22Rv1 (cell line): ENCODE measurements at regions not wholly inside any gene's neighbourhood (a gene's known extent, or its start where the extent isn't known, plus 50 kb on each side); places are given as distances from the start of the nearest gene placed in this dataset.
A peak's percentile ranks its signal among the peaks of the same experiment; 100 is the strongest.

Experiments used
- H3K27ac ChIP-seq: fragments of 450-650 bp; 2 replicates; pipeline ENCODE4 v1.5.1; 2017
- CTCF ChIP-seq: fragments of 450-650 bp; IDR thresholded peaks from 2 replicates; pipeline ENCODE4 v1.5.1; 2017; ENCODE audit warnings: mild to moderate bottlenecking
- ZFX ChIP-seq: fragments of 450-650 bp; IDR thresholded peaks from 2 replicates; pipeline ENCODE4 v1.6.1; 2017; ENCODE audit warnings: antibody characterized with exemption, borderline replicate concordance

DNA sequence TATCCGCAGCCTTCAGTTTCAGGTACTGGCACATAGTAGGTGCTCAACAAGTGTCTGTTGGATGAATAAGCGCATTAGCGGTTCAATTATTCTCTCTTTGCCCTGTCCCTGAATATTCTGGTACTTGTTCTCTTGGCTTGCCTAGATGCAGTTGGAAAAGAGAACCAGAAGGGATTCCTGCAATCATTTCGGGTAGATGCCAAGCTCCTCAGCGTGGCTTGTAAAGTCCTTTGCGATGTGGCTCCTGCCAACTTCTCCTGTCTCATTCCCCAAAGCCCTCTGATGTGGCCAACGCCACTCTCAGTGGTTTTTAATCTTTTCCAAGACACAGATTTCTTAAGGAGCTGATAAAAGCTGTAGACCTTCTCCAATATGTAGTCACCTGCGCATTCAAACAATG is 230.3 kb downstream of the SUDS3 start:
- no peak for TF ChIP-seq ZFX
- TF ChIP-seq CTCF = no peak

GRCh38 chr12:118607831-118608230 is 231.5 kb downstream of the SUDS3 start:
- TF ChIP-seq ZFX (no peak), CTCF (no peak)
- no peak overlapping the region for H3K27ac ChIP-seq

More for the DNA sequence above, 230.3 kb downstream of the SUDS3 start:
- H3K27ac ChIP-seq = no peak overlapping the region

DNA sequence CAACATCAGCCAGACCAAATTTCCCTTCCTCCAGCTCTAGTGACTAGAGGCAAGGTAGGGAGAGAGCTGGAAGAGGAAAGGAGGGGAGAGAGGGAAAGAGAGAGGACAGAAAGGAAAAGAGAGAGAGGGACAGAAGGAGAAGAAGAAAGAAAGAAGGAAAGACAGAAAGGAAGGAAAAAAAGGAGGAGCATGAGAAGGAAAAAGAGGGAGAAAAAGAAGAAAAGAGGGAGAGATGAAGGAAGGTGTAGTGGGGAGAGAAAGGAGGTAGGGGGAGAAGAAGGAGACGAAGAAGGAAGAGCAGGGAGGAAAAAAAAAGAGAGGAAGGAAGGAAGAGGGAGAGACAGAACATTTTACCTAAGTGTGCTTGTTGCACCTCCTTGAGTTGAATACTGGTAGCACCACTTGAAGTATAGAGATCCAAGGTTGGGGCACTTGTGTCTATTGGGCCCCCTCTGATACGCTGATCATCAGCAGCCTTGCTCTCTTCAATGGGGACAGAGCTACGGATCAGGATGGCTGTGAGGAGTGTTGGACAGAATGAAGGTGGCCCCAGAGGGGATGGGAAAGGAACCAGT is 232.5 kb downstream of the SUDS3 start:
- no peak overlapping the region for H3K27ac ChIP-seq
- no peak for TF ChIP-seq ZFX
- 0 out of 2 replicates have a peak, but pooled peaks have one; percentile 7 for TF ChIP-seq CTCF

DNA sequence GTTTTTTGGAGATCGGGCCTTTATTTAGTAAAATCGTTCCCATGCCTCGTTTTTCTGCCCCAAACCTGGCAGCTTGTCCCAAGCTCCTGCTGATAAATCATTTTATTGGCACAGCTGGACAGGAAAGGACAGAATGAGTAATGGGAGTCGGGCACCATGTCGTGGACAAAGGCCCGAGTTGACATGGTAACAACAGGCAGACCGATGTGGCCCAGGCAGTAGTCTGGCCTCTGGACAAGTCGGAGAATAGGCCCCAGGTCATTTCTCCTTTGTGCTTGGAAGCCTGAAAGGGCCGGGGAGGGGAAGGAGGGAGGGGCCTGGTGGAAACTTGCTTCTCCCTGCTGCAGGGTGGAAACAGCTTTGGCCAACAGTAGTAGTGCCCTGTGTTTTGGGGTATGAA is 234.9 kb downstream of the SUDS3 start:
- no peak for TF ChIP-seq CTCF
- H3K27ac ChIP-seq = 0 out of 2 replicates have a peak overlapping the region, but pooled peaks have one; percentile 26

- H3K27ac ChIP-seq = no peak overlapping the region
- TF ChIP-seq CTCF (no peak), ZFX (no peak)
Observed at GRCh38 chr12:118611770-118612169, 235.4 kb downstream of the SUDS3 start.

- no peak for TF ChIP-seq CTCF
- no peak for TF ChIP-seq ZFX
- no peak overlapping the region for H3K27ac ChIP-seq
Observed at GRCh38 chr12:118617611-118618450, 241.5 kb downstream of the SUDS3 start.

DNA sequence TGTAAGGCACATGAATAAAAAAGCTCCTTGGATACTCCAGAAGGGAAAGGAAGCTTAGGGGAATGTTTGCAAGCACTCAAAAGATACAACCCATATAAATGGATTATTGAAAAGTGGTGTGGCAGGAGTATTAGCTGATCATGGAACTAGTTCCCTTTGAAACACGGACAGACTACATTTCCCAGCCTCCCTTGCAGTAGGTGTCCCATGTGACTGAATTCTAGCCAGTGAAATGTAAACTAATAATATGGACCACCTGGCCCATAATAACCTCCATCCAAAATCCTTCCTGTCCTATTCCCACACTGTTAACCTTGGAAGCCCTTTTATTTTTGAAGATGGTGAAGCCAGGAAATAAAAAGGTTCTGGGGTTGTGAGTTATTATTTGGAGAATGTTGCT is 242.3 kb downstream of the SUDS3 start:
- TF ChIP-seq ZFX (no peak), CTCF (no peak)
- H3K27ac ChIP-seq = no peak overlapping the region
